GM23338 (cell line): ENCODE measurements at regions not wholly inside any gene's neighbourhood (a gene's known extent, or its start where the extent isn't known, plus 50 kb on each side); places are given as distances from the start of the nearest gene placed in this dataset.

Experiments used
- ATAC-seq: fragments of 200-7000 bp; cut with Tn5 transposase; 3 replicates; pipeline ENCODE4 v1.9.1; 2020
- DNase-seq: peaks from one replicate; pipeline ENCODE4 v3.0.0-alpha.2; 2015; ENCODE audit warnings: low spot score
- H2AFZ ChIP-seq: fragments of 200-600 bp; sonication (generic); 2 replicates; pipeline ENCODE4 v1.8.0; 2016; ENCODE audit warnings: antibody characterized with exemption, mild to moderate bottlenecking, moderate library complexity
- H3F3A ChIP-seq: fragments of 200-600 bp; sonication (generic); replicated peaks from 2 replicates; pipeline ENCODE4 v1.8.0; 2017; ENCODE audit warnings: antibody characterized with exemption, mixed run types, low read depth
- H3K27ac ChIP-seq: fragments of 200-600 bp; sonication (generic); 2 replicates; pipeline ENCODE4 v1.6.1; 2016; ENCODE audit warnings: low read depth
- H3K27me3 ChIP-seq: fragments of 200-600 bp; sonication (generic); 2 replicates; pipeline ENCODE4 v1.8.0; 2016; ENCODE audit warnings: mild to moderate bottlenecking, mixed run types, moderate library complexity; ENCODE audit not compliant: insufficient read depth
- H3K36me3 ChIP-seq: fragments of 200-600 bp; sonication (generic); 2 replicates; pipeline ENCODE4 v1.8.0; 2016; ENCODE audit warnings: mild to moderate bottlenecking; ENCODE audit not compliant: insufficient read depth
- H3K4me1 ChIP-seq: fragments of 200-600 bp; sonication (generic); 2 replicates; pipeline ENCODE4 v1.8.0; 2016; ENCODE audit warnings: mild to moderate bottlenecking, moderate library complexity; ENCODE audit not compliant: insufficient read depth
- H3K4me2 ChIP-seq: fragments of 200-600 bp; sonication (generic); 2 replicates; pipeline ENCODE4 v1.7.1; 2017; ENCODE audit warnings: mixed run types
- H3K4me3 ChIP-seq: fragments of 200-600 bp; sonication (generic); 2 replicates; pipeline ENCODE4 v1.6.1; 2016; ENCODE audit warnings: mixed run types
- H3K79me2 ChIP-seq: fragments of 200-600 bp; sonication (generic); replicated peaks from 2 replicates; pipeline ENCODE4 v1.8.0; 2017; ENCODE audit warnings: mild to moderate bottlenecking; ENCODE audit not compliant: insufficient read depth
- H3K9me2 ChIP-seq: fragments of 200-600 bp; sonication (generic); 2 replicates; pipeline ENCODE4 v1.8.0; 2017; ENCODE audit not compliant: insufficient read depth
- H4K20me1 ChIP-seq: fragments of 200-600 bp; sonication (generic); replicated peaks from 2 replicates; pipeline ENCODE4 v1.8.0; 2017; ENCODE audit warnings: mild to moderate bottlenecking; ENCODE audit not compliant: insufficient read depth
- H3K27ac Mint-ChIP-seq: 2 replicates; pipeline ENCODE4 v1.8.0; 2020; ENCODE audit warnings: inconsistent platforms, mild to moderate bottlenecking, moderate library complexity, mixed read lengths
- H3K27me3 Mint-ChIP-seq: 3 replicates; pipeline ENCODE4 v1.8.0; 2022; ENCODE audit warnings: low read depth, mild to moderate bottlenecking, moderate library complexity, mixed read lengths, inconsistent platforms; ENCODE audit not compliant: insufficient read depth, poor library complexity
- H3K36me3 Mint-ChIP-seq: 3 replicates; pipeline ENCODE4 v1.8.0; 2021; ENCODE audit warnings: low read depth, mild to moderate bottlenecking, inconsistent platforms, moderate library complexity, mixed read lengths
- H3K4me1 Mint-ChIP-seq: 3 replicates; pipeline ENCODE4 v1.8.0; 2020; ENCODE audit warnings: mild to moderate bottlenecking, inconsistent platforms, mixed read lengths
- H3K4me3 Mint-ChIP-seq: 3 replicates; pipeline ENCODE4 v1.8.0; 2021; ENCODE audit warnings: moderate library complexity, mild to moderate bottlenecking, inconsistent platforms, mixed read lengths
- H3K9me3 Mint-ChIP-seq: 3 replicates; pipeline ENCODE4 v1.8.0; 2020; ENCODE audit warnings: moderate library complexity, mild to moderate bottlenecking, inconsistent platforms, mixed read lengths
- CREB1 ChIP-seq: fragments of 250-450 bp; sonication (Bioruptor Pico); IDR thresholded peaks from 2 replicates; pipeline ENCODE4 v1.5.0; 2020; ENCODE audit warnings: low read depth, mild to moderate bottlenecking, moderate library complexity
- EZH2 ChIP-seq: fragments of 200-600 bp; sonication (generic); IDR thresholded peaks from one replicate; pipeline ENCODE4 v1.8.0; 2017; ENCODE audit warnings: antibody characterized with exemption, mild to moderate bottlenecking, low read depth; ENCODE audit not compliant: unreplicated experiment
- EZH2phosphoT487 ChIP-seq: fragments of 200-600 bp; sonication (generic); IDR thresholded peaks from one replicate; pipeline ENCODE4 v1.8.1; 2018; ENCODE audit warnings: antibody characterized with exemption; ENCODE audit not compliant: unreplicated experiment
- JUNB ChIP-seq: IDR thresholded peaks from one replicate; pipeline ENCODE4 v1.6.1; 2016; ENCODE audit warnings: antibody characterized with exemption; ENCODE audit not compliant: unreplicated experiment
- NANOG ChIP-seq: IDR thresholded peaks from 2 replicates; pipeline ENCODE4 v1.6.1; 2016; ENCODE audit warnings: antibody characterized with exemption, borderline replicate concordance
- POLR2AphosphoS5 ChIP-seq: IDR thresholded peaks from 2 replicates; pipeline ENCODE4 v1.6.1; 2016; ENCODE audit warnings: antibody characterized with exemption, low read depth
- STAT1 ChIP-seq: IDR thresholded peaks from one replicate; pipeline ENCODE4 v1.6.1; 2016; ENCODE audit warnings: antibody characterized with exemption; ENCODE audit not compliant: unreplicated experiment
- ZNF114 ChIP-seq: fragments of 250-450 bp; sonication (Bioruptor Pico); IDR thresholded peaks from 2 replicates; pipeline ENCODE4 v1.5.0; 2020; ENCODE audit warnings: mild to moderate bottlenecking, moderate library complexity
- ZNF331 ChIP-seq: fragments of 250-450 bp; sonication (Bioruptor Pico); IDR thresholded peaks from 2 replicates; pipeline ENCODE4 v1.5.0; 2020; ENCODE audit warnings: low read depth, mild to moderate bottlenecking, moderate library complexity
- TF ChIP-seq, protein P1 (sequence below): IDR thresholded peaks from one replicate; pipeline ENCODE4 v1.6.1; 2018; ENCODE audit warnings: antibody characterized with exemption; ENCODE audit not compliant: unreplicated experiment
- TF ChIP-seq, protein P2 (sequence below): fragments of 250-450 bp; sonication (Bioruptor Pico); IDR thresholded peaks from 2 replicates; pipeline ENCODE4 v1.5.0; 2020; ENCODE audit warnings: mild to moderate bottlenecking, moderate library complexity
- TF ChIP-seq, protein P3 (sequence below), 2 experiments: fragments of 200-600 bp in 1 of 2; sonication (generic) in 1 of 2; conservative IDR thresholded peaks; 2 replicates each; pipeline versions ENCODE4 v1.5.1 to v1.6.1; 2016 to 2017; ENCODE audit warnings: antibody characterized with exemption in 2 of 2, low read depth in 2 of 2, mild to moderate bottlenecking in 2 of 2, moderate library complexity in 1 of 2
- TF ChIP-seq, protein P4 (sequence below): IDR thresholded peaks from 2 replicates; pipeline ENCODE4 v1.6.1; 2016; ENCODE audit warnings: antibody characterized with exemption

DNA sequence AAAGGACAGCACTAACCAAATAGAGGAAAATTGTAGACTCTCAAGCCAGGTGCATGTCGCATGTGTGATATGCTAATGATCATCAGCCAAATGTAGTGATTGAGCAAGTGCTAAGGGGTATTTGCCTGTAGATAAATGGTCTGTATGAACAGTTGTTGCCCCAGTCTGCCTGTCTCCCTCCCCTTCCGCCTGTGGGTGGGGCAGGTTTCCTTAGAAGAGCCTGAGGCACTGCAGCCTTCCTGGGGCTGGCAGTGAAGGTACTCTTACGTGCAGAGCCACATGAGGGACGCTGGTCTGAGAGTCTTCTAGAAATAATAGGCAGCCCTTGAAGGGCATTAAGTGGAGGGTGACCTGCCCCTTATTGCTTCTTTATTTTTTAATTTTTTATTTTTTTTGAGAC is 152.1 kb downstream of the SNX10 start:
- Histone ChIP-seq H3K4me2 (no peak overlapping the region), H3K79me2 (no peaks in the 10 kb centered on the region), H3F3A (no peaks in the 10 kb centered on the region), H4K20me1 (no peaks in the 10 kb centered on the region), H2AFZ (no peak overlapping the region), H3K27me3 (no peaks in the 10 kb centered on the region), H3K9me2 (peaks cover 5% of the 10 kb centered on the region; the same call in 1 of the 2 replicates), H3K4me1 (peaks cover 23% of the 10 kb centered on the region), H3K36me3 (no peaks in the 10 kb centered on the region), H3K4me3 (no peak overlapping the region), H3K27ac (no peak overlapping the region)
- Mint-ChIP-seq H3K27me3 (peaks cover 6% of the 10 kb centered on the region), H3K36me3 (no peaks in the 10 kb centered on the region; the same call in 2 of the 3 replicates), H3K4me3 (no peak overlapping the region), H3K4me1 (peaks cover 25% of the 10 kb centered on the region), H3K27ac (no peak overlapping the region), H3K9me3 (no peaks in the 10 kb centered on the region; the same call in 1 of the 3 replicates)
- TF ChIP-seq, protein P1, sequence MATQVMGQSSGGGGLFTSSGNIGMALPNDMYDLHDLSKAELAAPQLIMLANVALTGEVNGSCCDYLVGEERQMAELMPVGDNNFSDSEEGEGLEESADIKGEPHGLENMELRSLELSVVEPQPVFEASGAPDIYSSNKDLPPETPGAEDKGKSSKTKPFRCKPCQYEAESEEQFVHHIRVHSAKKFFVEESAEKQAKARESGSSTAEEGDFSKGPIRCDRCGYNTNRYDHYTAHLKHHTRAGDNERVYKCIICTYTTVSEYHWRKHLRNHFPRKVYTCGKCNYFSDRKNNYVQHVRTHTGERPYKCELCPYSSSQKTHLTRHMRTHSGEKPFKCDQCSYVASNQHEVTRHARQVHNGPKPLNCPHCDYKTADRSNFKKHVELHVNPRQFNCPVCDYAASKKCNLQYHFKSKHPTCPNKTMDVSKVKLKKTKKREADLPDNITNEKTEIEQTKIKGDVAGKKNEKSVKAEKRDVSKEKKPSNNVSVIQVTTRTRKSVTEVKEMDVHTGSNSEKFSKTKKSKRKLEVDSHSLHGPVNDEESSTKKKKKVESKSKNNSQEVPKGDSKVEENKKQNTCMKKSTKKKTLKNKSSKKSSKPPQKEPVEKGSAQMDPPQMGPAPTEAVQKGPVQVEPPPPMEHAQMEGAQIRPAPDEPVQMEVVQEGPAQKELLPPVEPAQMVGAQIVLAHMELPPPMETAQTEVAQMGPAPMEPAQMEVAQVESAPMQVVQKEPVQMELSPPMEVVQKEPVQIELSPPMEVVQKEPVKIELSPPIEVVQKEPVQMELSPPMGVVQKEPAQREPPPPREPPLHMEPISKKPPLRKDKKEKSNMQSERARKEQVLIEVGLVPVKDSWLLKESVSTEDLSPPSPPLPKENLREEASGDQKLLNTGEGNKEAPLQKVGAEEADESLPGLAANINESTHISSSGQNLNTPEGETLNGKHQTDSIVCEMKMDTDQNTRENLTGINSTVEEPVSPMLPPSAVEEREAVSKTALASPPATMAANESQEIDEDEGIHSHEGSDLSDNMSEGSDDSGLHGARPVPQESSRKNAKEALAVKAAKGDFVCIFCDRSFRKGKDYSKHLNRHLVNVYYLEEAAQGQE: no peak
- TF ChIP-seq CREB1 (no peak), EZH2 (no peak), ZNF114 (CRISPR knock-in tag) (no peak), POLR2AphosphoS5 (no peak), EZH2phosphoT487 (no peak), STAT1 (no peak), NANOG (no peak), ZNF331 (CRISPR knock-in tag) (no peak), JUNB (no peak)
- TF ChIP-seq, protein P2, sequence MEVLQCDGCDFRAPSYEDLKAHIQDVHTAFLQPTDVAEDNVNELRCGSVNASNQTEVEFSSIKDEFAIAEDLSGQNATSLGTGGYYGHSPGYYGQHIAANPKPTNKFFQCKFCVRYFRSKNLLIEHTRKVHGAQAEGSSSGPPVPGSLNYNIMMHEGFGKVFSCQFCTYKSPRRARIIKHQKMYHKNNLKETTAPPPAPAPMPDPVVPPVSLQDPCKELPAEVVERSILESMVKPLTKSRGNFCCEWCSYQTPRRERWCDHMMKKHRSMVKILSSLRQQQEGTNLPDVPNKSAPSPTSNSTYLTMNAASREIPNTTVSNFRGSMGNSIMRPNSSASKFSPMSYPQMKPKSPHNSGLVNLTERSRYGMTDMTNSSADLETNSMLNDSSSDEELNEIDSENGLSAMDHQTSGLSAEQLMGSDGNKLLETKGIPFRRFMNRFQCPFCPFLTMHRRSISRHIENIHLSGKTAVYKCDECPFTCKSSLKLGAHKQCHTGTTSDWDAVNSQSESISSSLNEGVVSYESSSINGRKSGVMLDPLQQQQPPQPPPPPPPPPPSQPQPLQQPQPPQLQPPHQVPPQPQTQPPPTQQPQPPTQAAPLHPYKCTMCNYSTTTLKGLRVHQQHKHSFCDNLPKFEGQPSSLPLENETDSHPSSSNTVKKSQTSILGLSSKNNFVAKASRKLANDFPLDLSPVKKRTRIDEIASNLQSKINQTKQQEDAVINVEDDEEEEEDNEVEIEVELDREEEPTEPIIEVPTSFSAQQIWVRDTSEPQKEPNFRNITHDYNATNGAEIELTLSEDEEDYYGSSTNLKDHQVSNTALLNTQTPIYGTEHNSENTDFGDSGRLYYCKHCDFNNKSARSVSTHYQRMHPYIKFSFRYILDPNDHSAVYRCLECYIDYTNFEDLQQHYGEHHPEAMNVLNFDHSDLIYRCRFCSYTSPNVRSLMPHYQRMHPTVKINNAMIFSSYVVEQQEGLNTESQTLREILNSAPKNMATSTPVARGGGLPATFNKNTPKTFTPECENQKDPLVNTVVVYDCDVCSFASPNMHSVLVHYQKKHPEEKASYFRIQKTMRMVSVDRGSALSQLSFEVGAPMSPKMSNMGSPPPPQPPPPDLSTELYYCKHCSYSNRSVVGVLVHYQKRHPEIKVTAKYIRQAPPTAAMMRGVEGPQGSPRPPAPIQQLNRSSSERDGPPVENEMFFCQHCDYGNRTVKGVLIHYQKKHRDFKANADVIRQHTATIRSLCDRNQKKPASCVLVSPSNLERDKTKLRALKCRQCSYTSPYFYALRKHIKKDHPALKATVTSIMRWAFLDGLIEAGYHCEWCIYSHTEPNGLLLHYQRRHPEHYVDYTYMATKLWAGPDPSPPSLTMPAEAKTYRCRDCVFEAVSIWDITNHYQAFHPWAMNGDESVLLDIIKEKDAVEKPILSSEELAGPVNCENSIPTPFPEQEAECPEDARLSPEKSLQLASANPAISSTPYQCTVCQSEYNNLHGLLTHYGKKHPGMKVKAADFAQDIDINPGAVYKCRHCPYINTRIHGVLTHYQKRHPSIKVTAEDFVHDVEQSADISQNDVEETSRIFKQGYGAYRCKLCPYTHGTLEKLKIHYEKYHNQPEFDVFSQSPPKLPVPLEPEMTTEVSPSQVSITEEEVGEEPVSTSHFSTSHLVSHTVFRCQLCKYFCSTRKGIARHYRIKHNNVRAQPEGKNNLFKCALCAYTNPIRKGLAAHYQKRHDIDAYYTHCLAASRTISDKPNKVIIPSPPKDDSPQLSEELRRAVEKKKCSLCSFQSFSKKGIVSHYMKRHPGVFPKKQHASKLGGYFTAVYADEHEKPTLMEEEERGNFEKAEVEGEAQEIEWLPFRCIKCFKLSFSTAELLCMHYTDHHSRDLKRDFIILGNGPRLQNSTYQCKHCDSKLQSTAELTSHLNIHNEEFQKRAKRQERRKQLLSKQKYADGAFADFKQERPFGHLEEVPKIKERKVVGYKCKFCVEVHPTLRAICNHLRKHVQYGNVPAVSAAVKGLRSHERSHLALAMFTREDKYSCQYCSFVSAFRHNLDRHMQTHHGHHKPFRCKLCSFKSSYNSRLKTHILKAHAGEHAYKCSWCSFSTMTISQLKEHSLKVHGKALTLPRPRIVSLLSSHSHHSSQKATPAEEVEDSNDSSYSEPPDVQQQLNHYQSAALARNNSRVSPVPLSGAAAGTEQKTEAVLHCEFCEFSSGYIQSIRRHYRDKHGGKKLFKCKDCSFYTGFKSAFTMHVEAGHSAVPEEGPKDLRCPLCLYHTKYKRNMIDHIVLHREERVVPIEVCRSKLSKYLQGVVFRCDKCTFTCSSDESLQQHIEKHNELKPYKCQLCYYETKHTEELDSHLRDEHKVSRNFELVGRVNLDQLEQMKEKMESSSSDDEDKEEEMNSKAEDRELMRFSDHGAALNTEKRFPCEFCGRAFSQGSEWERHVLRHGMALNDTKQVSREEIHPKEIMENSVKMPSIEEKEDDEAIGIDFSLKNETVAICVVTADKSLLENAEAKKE (CRISPR knock-in tag): no peak
- TF ChIP-seq, protein P3, sequence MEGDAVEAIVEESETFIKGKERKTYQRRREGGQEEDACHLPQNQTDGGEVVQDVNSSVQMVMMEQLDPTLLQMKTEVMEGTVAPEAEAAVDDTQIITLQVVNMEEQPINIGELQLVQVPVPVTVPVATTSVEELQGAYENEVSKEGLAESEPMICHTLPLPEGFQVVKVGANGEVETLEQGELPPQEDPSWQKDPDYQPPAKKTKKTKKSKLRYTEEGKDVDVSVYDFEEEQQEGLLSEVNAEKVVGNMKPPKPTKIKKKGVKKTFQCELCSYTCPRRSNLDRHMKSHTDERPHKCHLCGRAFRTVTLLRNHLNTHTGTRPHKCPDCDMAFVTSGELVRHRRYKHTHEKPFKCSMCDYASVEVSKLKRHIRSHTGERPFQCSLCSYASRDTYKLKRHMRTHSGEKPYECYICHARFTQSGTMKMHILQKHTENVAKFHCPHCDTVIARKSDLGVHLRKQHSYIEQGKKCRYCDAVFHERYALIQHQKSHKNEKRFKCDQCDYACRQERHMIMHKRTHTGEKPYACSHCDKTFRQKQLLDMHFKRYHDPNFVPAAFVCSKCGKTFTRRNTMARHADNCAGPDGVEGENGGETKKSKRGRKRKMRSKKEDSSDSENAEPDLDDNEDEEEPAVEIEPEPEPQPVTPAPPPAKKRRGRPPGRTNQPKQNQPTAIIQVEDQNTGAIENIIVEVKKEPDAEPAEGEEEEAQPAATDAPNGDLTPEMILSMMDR (conservative IDR thresholded peaks at IDR 0.05; ENCODE audit: low read depth in 2 of 2): no peak
- TF ChIP-seq, protein P4, sequence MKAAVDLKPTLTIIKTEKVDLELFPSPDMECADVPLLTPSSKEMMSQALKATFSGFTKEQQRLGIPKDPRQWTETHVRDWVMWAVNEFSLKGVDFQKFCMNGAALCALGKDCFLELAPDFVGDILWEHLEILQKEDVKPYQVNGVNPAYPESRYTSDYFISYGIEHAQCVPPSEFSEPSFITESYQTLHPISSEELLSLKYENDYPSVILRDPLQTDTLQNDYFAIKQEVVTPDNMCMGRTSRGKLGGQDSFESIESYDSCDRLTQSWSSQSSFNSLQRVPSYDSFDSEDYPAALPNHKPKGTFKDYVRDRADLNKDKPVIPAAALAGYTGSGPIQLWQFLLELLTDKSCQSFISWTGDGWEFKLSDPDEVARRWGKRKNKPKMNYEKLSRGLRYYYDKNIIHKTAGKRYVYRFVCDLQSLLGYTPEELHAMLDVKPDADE: no peak
- ATAC-seq (peak; percentile 29), DNase-seq (no peak)
